MM.1S (cell line): ENCODE measurements at regions not wholly inside any gene's neighbourhood (a gene's known extent, or its start where the extent isn't known, plus 50 kb on each side); places are given as distances from the start of the nearest gene placed in this dataset.

ENCODE experiments used
- DNase-seq: peaks from one replicate; pipeline ENCODE4 v3.0.0-alpha.2; 2015
- H2AFZ ChIP-seq: fragments of 300-600 bp; sonication (generic); 2 replicates; pipeline ENCODE4 v1.6.0; 2016; ENCODE audit warnings: antibody characterized with exemption, low read length
- H3F3A ChIP-seq: fragments of 300-600 bp; sonication (generic); 2 replicates; pipeline ENCODE4 v1.6.1; 2016; ENCODE audit warnings: mild to moderate bottlenecking, antibody characterized with exemption, low read length, moderate library complexity, mixed read lengths; ENCODE audit not compliant: insufficient read depth
- H3K27ac ChIP-seq: fragments of 300-600 bp; sonication (generic); 2 replicates; pipeline ENCODE4 v1.5.1; 2016; ENCODE audit warnings: mild to moderate bottlenecking, low read length
- H3K27me3 ChIP-seq: fragments of 300-600 bp; sonication (generic); replicated peaks from 2 replicates; pipeline ENCODE4 v1.6.0; 2016; ENCODE audit warnings: low read length; ENCODE audit not compliant: insufficient read depth
- H3K36me3 ChIP-seq: fragments of 300-600 bp; sonication (generic); replicated peaks from 2 replicates; pipeline ENCODE4 v1.6.1; 2016; ENCODE audit warnings: mild to moderate bottlenecking, low read length, mixed read lengths; ENCODE audit not compliant: insufficient read depth
- H3K4me1 ChIP-seq: fragments of 300-600 bp; sonication (generic); 2 replicates; pipeline ENCODE4 v1.6.1; 2016; ENCODE audit warnings: low read length, mixed read lengths
- H3K4me2 ChIP-seq: fragments of 300-600 bp; sonication (generic); 2 replicates; pipeline ENCODE4 v1.6.0; 2016; ENCODE audit warnings: low read depth, low read length
- H3K4me3 ChIP-seq: fragments of 300-600 bp; sonication (generic); 2 replicates; pipeline ENCODE4 v1.5.1; 2016; ENCODE audit warnings: low read length, mixed read lengths
- H3K79me2 ChIP-seq: fragments of 300-600 bp; sonication (generic); 2 replicates; pipeline ENCODE4 v1.6.1; 2016; ENCODE audit warnings: mixed run types, low read length, mixed read lengths
- H3K9ac ChIP-seq: fragments of 300-600 bp; sonication (generic); 2 replicates; pipeline ENCODE4 v1.6.1; 2016; ENCODE audit warnings: low read length, mixed read lengths
- H3K9me2 ChIP-seq: fragments of 300-600 bp; sonication (generic); replicated peaks from 2 replicates; pipeline ENCODE4 v1.6.1; 2016; ENCODE audit warnings: mild to moderate bottlenecking, low read length, mixed read lengths; ENCODE audit not compliant: insufficient read depth
- H3K9me3 ChIP-seq: fragments of 300-600 bp; sonication (generic); replicated peaks from 2 replicates; pipeline ENCODE4 v1.6.1; 2016; ENCODE audit warnings: mild to moderate bottlenecking, low read length, mixed read lengths; ENCODE audit not compliant: insufficient read depth
- H4K20me1 ChIP-seq: fragments of 300-600 bp; sonication (generic); 2 replicates; pipeline ENCODE4 v1.6.1; 2016; ENCODE audit warnings: mild to moderate bottlenecking, low read length, moderate library complexity, mixed read lengths; ENCODE audit not compliant: insufficient read depth
- EZH2 ChIP-seq: fragments of 300-600 bp; sonication (generic); optimal IDR thresholded peaks from 2 replicates; pipeline ENCODE3; 2017; ENCODE audit warnings: low read depth, mild to moderate bottlenecking, antibody characterized with exemption, low read length, mixed read lengths
- EZH2phosphoT487 ChIP-seq: fragments of 300-600 bp; sonication (generic); IDR thresholded peaks from 2 replicates; pipeline ENCODE4 v1.6.1; 2018; ENCODE audit warnings: antibody characterized with exemption, low read length
- TF ChIP-seq, protein P1 (sequence below): fragments of 300-600 bp; sonication (generic); IDR thresholded peaks from 2 replicates; pipeline ENCODE4 v1.5.1; 2016; ENCODE audit warnings: antibody characterized with exemption, low read length, mixed read lengths

DNA sequence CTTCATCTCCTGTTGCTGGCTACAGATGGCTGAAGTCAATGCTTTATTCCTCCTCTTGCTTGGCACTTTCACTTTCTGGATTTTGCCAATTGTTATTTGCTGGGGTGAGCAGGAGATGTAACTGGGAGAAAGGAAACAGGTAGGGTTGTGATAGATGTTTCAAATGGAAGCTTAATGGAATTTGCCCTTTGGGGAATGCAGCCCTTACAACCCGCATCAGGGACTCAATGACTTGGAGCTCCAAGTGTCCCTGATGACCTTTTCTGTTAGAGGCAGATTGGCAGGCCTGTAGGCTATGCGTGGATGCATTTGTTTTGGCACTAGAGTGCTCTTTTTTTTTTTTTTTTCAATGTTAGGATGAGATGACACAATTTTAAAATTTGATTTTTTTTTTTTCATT lies 219.9 kb upstream of the GLRA1 start:
- H3K9me2 ChIP-seq, result no peaks in the 10 kb centered on the region
- no peak overlapping the region for H3K4me3 ChIP-seq
- H3K79me2 ChIP-seq, result no peaks in the 10 kb centered on the region
- H4K20me1 ChIP-seq, result no peaks in the 10 kb centered on the region
- H3K27me3 ChIP-seq, result no peaks in the 10 kb centered on the region
- no peak overlapping the region for H3K4me2 ChIP-seq
- H2AFZ ChIP-seq, result no peak overlapping the region
- H3K27ac ChIP-seq, result no peak overlapping the region
- no peaks in the 10 kb centered on the region for H3K36me3 ChIP-seq
- TF ChIP-seq, protein P1, sequence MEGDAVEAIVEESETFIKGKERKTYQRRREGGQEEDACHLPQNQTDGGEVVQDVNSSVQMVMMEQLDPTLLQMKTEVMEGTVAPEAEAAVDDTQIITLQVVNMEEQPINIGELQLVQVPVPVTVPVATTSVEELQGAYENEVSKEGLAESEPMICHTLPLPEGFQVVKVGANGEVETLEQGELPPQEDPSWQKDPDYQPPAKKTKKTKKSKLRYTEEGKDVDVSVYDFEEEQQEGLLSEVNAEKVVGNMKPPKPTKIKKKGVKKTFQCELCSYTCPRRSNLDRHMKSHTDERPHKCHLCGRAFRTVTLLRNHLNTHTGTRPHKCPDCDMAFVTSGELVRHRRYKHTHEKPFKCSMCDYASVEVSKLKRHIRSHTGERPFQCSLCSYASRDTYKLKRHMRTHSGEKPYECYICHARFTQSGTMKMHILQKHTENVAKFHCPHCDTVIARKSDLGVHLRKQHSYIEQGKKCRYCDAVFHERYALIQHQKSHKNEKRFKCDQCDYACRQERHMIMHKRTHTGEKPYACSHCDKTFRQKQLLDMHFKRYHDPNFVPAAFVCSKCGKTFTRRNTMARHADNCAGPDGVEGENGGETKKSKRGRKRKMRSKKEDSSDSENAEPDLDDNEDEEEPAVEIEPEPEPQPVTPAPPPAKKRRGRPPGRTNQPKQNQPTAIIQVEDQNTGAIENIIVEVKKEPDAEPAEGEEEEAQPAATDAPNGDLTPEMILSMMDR, result no peak
- TF ChIP-seq EZH2phosphoT487 (no peak), EZH2 (no peak)
- no peaks in the 10 kb centered on the region for H3K4me1 ChIP-seq
- H3K9me3 ChIP-seq, result no peaks in the 10 kb centered on the region
- DNase-seq, result no peak
- no peak overlapping the region for H3K9ac ChIP-seq
- H3F3A ChIP-seq, result no peaks in the 10 kb centered on the region

GRCh38 chr5:152144030-152144429 lies 219.4 kb upstream of the GLRA1 start:
- H2AFZ ChIP-seq, result no peak overlapping the region
- no peaks in the 10 kb centered on the region for H3K9me2 ChIP-seq
- H3K9me3 ChIP-seq, result no peaks in the 10 kb centered on the region
- TF ChIP-seq EZH2phosphoT487 (no peak), EZH2 (no peak)
- TF ChIP-seq, protein P1, result no peak
- no peak overlapping the region for H3K4me2 ChIP-seq
- H3K79me2 ChIP-seq, result no peaks in the 10 kb centered on the region
- H3K27me3 ChIP-seq, result no peaks in the 10 kb centered on the region
- no peak overlapping the region for H3K4me3 ChIP-seq
- no peaks in the 10 kb centered on the region for H3F3A ChIP-seq
- no peaks in the 10 kb centered on the region for H4K20me1 ChIP-seq
- no peak overlapping the region for H3K9ac ChIP-seq
- no peaks in the 10 kb centered on the region for H3K4me1 ChIP-seq
- DNase-seq, result no peak
- no peaks in the 10 kb centered on the region for H3K36me3 ChIP-seq
- no peak overlapping the region for H3K27ac ChIP-seq

- DNase-seq, result peak; percentile 41
- H3K9me3 ChIP-seq, result no peaks in the 10 kb centered on the region
- H3K27ac ChIP-seq, result no peak overlapping the region
- no peak overlapping the region for H2AFZ ChIP-seq
- no peak overlapping the region for H3K4me3 ChIP-seq
- no peaks in the 10 kb centered on the region for H3K27me3 ChIP-seq
- no peak overlapping the region for H3K4me2 ChIP-seq
- no peaks in the 10 kb centered on the region for H3K36me3 ChIP-seq
- H3K9me2 ChIP-seq, result no peaks in the 10 kb centered on the region
- no peaks in the 10 kb centered on the region for H3F3A ChIP-seq
- TF ChIP-seq EZH2, result no peak
- TF ChIP-seq, protein P1, result peak; percentile 86
- H4K20me1 ChIP-seq, result no peaks in the 10 kb centered on the region
- H3K4me1 ChIP-seq, result no peaks in the 10 kb centered on the region
- no peaks in the 10 kb centered on the region for H3K79me2 ChIP-seq
- no peak overlapping the region for H3K9ac ChIP-seq
Measured at GRCh38 chr5:152142840-152143469, 218.3 kb upstream of the GLRA1 start.
